GM23338 (cell line): ENCODE measurements at regions not wholly inside any gene's neighbourhood (a gene's known extent, or its start where the extent isn't known, plus 50 kb on each side); places are given as distances from the start of the nearest gene placed in this dataset.

ENCODE experiments used
- ATAC-seq: fragments of 200-7000 bp; cut with Tn5 transposase; 3 replicates; pipeline ENCODE4 v1.9.1; 2020
- DNase-seq: peaks from one replicate; pipeline ENCODE4 v3.0.0-alpha.2; 2015; ENCODE audit warnings: low spot score
- H2AFZ ChIP-seq: fragments of 200-600 bp; sonication (generic); 2 replicates; pipeline ENCODE4 v1.8.0; 2016; ENCODE audit warnings: antibody characterized with exemption, mild to moderate bottlenecking, moderate library complexity
- H3F3A ChIP-seq: fragments of 200-600 bp; sonication (generic); replicated peaks from 2 replicates; pipeline ENCODE4 v1.8.0; 2017; ENCODE audit warnings: antibody characterized with exemption, mixed run types, low read depth
- H3K27ac ChIP-seq: fragments of 200-600 bp; sonication (generic); 2 replicates; pipeline ENCODE4 v1.6.1; 2016; ENCODE audit warnings: low read depth
- H3K27me3 ChIP-seq: fragments of 200-600 bp; sonication (generic); 2 replicates; pipeline ENCODE4 v1.8.0; 2016; ENCODE audit warnings: mild to moderate bottlenecking, mixed run types, moderate library complexity; ENCODE audit not compliant: insufficient read depth
- H3K36me3 ChIP-seq: fragments of 200-600 bp; sonication (generic); 2 replicates; pipeline ENCODE4 v1.8.0; 2016; ENCODE audit warnings: mild to moderate bottlenecking; ENCODE audit not compliant: insufficient read depth
- H3K4me1 ChIP-seq: fragments of 200-600 bp; sonication (generic); 2 replicates; pipeline ENCODE4 v1.8.0; 2016; ENCODE audit warnings: mild to moderate bottlenecking, moderate library complexity; ENCODE audit not compliant: insufficient read depth
- H3K4me2 ChIP-seq: fragments of 200-600 bp; sonication (generic); 2 replicates; pipeline ENCODE4 v1.7.1; 2017; ENCODE audit warnings: mixed run types
- H3K4me3 ChIP-seq: fragments of 200-600 bp; sonication (generic); 2 replicates; pipeline ENCODE4 v1.6.1; 2016; ENCODE audit warnings: mixed run types
- H3K79me2 ChIP-seq: fragments of 200-600 bp; sonication (generic); replicated peaks from 2 replicates; pipeline ENCODE4 v1.8.0; 2017; ENCODE audit warnings: mild to moderate bottlenecking; ENCODE audit not compliant: insufficient read depth
- H3K9me2 ChIP-seq: fragments of 200-600 bp; sonication (generic); 2 replicates; pipeline ENCODE4 v1.8.0; 2017; ENCODE audit not compliant: insufficient read depth
- H4K20me1 ChIP-seq: fragments of 200-600 bp; sonication (generic); replicated peaks from 2 replicates; pipeline ENCODE4 v1.8.0; 2017; ENCODE audit warnings: mild to moderate bottlenecking; ENCODE audit not compliant: insufficient read depth
- H3K27ac Mint-ChIP-seq: 2 replicates; pipeline ENCODE4 v1.8.0; 2020; ENCODE audit warnings: inconsistent platforms, mild to moderate bottlenecking, moderate library complexity, mixed read lengths
- H3K27me3 Mint-ChIP-seq: 3 replicates; pipeline ENCODE4 v1.8.0; 2022; ENCODE audit warnings: low read depth, mild to moderate bottlenecking, moderate library complexity, mixed read lengths, inconsistent platforms; ENCODE audit not compliant: insufficient read depth, poor library complexity
- H3K36me3 Mint-ChIP-seq: 3 replicates; pipeline ENCODE4 v1.8.0; 2021; ENCODE audit warnings: low read depth, mild to moderate bottlenecking, inconsistent platforms, moderate library complexity, mixed read lengths
- H3K4me1 Mint-ChIP-seq: 3 replicates; pipeline ENCODE4 v1.8.0; 2020; ENCODE audit warnings: mild to moderate bottlenecking, inconsistent platforms, mixed read lengths
- H3K4me3 Mint-ChIP-seq: 3 replicates; pipeline ENCODE4 v1.8.0; 2021; ENCODE audit warnings: moderate library complexity, mild to moderate bottlenecking, inconsistent platforms, mixed read lengths
- H3K9me3 Mint-ChIP-seq: 3 replicates; pipeline ENCODE4 v1.8.0; 2020; ENCODE audit warnings: moderate library complexity, mild to moderate bottlenecking, inconsistent platforms, mixed read lengths
- CREB1 ChIP-seq: fragments of 250-450 bp; sonication (Bioruptor Pico); IDR thresholded peaks from 2 replicates; pipeline ENCODE4 v1.5.0; 2020; ENCODE audit warnings: low read depth, mild to moderate bottlenecking, moderate library complexity
- EZH2 ChIP-seq: fragments of 200-600 bp; sonication (generic); IDR thresholded peaks from one replicate; pipeline ENCODE4 v1.8.0; 2017; ENCODE audit warnings: antibody characterized with exemption, mild to moderate bottlenecking, low read depth; ENCODE audit not compliant: unreplicated experiment
- EZH2phosphoT487 ChIP-seq: fragments of 200-600 bp; sonication (generic); IDR thresholded peaks from one replicate; pipeline ENCODE4 v1.8.1; 2018; ENCODE audit warnings: antibody characterized with exemption; ENCODE audit not compliant: unreplicated experiment
- JUNB ChIP-seq: IDR thresholded peaks from one replicate; pipeline ENCODE4 v1.6.1; 2016; ENCODE audit warnings: antibody characterized with exemption; ENCODE audit not compliant: unreplicated experiment
- ZNF331 ChIP-seq: fragments of 250-450 bp; sonication (Bioruptor Pico); IDR thresholded peaks from 2 replicates; pipeline ENCODE4 v1.5.0; 2020; ENCODE audit warnings: low read depth, mild to moderate bottlenecking, moderate library complexity
- TF ChIP-seq, protein P1 (sequence below): IDR thresholded peaks from one replicate; pipeline ENCODE4 v1.6.1; 2018; ENCODE audit warnings: antibody characterized with exemption; ENCODE audit not compliant: unreplicated experiment
- TF ChIP-seq, protein P2 (sequence below): IDR thresholded peaks from 2 replicates; pipeline ENCODE4 v1.6.1; 2016; ENCODE audit warnings: antibody characterized with exemption
- TF ChIP-seq, protein P3 (sequence below), 2 experiments: fragments of 200-600 bp in 1 of 2; sonication (generic) in 1 of 2; conservative IDR thresholded peaks; 2 replicates each; pipeline versions ENCODE4 v1.5.1 to v1.6.1; 2016 to 2017; ENCODE audit warnings: antibody characterized with exemption in 2 of 2, low read depth in 2 of 2, mild to moderate bottlenecking in 2 of 2, moderate library complexity in 1 of 2
- TF ChIP-seq, protein P4 (sequence below): fragments of 250-450 bp; sonication (Bioruptor Pico); IDR thresholded peaks from 2 replicates; pipeline ENCODE4 v1.5.0; 2020; ENCODE audit warnings: mild to moderate bottlenecking, moderate library complexity

DNA sequence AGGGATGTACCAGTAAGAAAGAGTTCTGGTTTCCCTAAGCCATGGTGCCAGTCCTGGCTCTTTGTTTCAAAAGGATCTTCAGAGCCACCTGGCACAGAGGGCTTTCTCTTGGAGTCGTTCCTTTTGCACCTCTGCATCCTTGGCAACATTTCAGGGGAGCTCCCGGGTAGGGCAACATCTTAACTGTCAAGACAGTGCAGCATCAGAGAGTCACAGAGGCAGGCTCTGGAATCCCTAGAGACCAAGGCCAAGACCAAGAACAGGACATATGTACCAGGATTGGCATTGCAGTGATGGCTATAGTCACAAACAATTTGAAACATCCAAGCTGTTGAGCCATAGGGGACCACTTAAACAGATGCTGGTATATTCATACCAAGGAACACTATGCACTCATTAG is 129.4 kb upstream of the ADPGK start:
- H4K20me1 ChIP-seq, result no peaks in the 10 kb centered on the region
- H3K4me1 Mint-ChIP-seq, result no peaks in the 10 kb centered on the region
- no peaks in the 10 kb centered on the region for H3K4me1 ChIP-seq
- no peaks in the 10 kb centered on the region for H3K36me3 Mint-ChIP-seq
- H2AFZ ChIP-seq, result no peak overlapping the region
- no peaks in the 10 kb centered on the region for H3K27me3 ChIP-seq
- no peak overlapping the region for H3K4me2 ChIP-seq
- TF ChIP-seq ZNF331 (CRISPR knock-in tag) (no peak), CREB1 (CRISPR knock-in tag) (no peak), JUNB (no peak), EZH2 (no peak), EZH2phosphoT487 (no peak)
- TF ChIP-seq, protein P1, sequence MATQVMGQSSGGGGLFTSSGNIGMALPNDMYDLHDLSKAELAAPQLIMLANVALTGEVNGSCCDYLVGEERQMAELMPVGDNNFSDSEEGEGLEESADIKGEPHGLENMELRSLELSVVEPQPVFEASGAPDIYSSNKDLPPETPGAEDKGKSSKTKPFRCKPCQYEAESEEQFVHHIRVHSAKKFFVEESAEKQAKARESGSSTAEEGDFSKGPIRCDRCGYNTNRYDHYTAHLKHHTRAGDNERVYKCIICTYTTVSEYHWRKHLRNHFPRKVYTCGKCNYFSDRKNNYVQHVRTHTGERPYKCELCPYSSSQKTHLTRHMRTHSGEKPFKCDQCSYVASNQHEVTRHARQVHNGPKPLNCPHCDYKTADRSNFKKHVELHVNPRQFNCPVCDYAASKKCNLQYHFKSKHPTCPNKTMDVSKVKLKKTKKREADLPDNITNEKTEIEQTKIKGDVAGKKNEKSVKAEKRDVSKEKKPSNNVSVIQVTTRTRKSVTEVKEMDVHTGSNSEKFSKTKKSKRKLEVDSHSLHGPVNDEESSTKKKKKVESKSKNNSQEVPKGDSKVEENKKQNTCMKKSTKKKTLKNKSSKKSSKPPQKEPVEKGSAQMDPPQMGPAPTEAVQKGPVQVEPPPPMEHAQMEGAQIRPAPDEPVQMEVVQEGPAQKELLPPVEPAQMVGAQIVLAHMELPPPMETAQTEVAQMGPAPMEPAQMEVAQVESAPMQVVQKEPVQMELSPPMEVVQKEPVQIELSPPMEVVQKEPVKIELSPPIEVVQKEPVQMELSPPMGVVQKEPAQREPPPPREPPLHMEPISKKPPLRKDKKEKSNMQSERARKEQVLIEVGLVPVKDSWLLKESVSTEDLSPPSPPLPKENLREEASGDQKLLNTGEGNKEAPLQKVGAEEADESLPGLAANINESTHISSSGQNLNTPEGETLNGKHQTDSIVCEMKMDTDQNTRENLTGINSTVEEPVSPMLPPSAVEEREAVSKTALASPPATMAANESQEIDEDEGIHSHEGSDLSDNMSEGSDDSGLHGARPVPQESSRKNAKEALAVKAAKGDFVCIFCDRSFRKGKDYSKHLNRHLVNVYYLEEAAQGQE, result no peak
- TF ChIP-seq, protein P2, sequence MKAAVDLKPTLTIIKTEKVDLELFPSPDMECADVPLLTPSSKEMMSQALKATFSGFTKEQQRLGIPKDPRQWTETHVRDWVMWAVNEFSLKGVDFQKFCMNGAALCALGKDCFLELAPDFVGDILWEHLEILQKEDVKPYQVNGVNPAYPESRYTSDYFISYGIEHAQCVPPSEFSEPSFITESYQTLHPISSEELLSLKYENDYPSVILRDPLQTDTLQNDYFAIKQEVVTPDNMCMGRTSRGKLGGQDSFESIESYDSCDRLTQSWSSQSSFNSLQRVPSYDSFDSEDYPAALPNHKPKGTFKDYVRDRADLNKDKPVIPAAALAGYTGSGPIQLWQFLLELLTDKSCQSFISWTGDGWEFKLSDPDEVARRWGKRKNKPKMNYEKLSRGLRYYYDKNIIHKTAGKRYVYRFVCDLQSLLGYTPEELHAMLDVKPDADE, result no peak
- TF ChIP-seq, protein P3, sequence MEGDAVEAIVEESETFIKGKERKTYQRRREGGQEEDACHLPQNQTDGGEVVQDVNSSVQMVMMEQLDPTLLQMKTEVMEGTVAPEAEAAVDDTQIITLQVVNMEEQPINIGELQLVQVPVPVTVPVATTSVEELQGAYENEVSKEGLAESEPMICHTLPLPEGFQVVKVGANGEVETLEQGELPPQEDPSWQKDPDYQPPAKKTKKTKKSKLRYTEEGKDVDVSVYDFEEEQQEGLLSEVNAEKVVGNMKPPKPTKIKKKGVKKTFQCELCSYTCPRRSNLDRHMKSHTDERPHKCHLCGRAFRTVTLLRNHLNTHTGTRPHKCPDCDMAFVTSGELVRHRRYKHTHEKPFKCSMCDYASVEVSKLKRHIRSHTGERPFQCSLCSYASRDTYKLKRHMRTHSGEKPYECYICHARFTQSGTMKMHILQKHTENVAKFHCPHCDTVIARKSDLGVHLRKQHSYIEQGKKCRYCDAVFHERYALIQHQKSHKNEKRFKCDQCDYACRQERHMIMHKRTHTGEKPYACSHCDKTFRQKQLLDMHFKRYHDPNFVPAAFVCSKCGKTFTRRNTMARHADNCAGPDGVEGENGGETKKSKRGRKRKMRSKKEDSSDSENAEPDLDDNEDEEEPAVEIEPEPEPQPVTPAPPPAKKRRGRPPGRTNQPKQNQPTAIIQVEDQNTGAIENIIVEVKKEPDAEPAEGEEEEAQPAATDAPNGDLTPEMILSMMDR (conservative IDR thresholded peaks at IDR 0.05; ENCODE audit: low read depth in 2 of 2), result no peak
- TF ChIP-seq, protein P4, sequence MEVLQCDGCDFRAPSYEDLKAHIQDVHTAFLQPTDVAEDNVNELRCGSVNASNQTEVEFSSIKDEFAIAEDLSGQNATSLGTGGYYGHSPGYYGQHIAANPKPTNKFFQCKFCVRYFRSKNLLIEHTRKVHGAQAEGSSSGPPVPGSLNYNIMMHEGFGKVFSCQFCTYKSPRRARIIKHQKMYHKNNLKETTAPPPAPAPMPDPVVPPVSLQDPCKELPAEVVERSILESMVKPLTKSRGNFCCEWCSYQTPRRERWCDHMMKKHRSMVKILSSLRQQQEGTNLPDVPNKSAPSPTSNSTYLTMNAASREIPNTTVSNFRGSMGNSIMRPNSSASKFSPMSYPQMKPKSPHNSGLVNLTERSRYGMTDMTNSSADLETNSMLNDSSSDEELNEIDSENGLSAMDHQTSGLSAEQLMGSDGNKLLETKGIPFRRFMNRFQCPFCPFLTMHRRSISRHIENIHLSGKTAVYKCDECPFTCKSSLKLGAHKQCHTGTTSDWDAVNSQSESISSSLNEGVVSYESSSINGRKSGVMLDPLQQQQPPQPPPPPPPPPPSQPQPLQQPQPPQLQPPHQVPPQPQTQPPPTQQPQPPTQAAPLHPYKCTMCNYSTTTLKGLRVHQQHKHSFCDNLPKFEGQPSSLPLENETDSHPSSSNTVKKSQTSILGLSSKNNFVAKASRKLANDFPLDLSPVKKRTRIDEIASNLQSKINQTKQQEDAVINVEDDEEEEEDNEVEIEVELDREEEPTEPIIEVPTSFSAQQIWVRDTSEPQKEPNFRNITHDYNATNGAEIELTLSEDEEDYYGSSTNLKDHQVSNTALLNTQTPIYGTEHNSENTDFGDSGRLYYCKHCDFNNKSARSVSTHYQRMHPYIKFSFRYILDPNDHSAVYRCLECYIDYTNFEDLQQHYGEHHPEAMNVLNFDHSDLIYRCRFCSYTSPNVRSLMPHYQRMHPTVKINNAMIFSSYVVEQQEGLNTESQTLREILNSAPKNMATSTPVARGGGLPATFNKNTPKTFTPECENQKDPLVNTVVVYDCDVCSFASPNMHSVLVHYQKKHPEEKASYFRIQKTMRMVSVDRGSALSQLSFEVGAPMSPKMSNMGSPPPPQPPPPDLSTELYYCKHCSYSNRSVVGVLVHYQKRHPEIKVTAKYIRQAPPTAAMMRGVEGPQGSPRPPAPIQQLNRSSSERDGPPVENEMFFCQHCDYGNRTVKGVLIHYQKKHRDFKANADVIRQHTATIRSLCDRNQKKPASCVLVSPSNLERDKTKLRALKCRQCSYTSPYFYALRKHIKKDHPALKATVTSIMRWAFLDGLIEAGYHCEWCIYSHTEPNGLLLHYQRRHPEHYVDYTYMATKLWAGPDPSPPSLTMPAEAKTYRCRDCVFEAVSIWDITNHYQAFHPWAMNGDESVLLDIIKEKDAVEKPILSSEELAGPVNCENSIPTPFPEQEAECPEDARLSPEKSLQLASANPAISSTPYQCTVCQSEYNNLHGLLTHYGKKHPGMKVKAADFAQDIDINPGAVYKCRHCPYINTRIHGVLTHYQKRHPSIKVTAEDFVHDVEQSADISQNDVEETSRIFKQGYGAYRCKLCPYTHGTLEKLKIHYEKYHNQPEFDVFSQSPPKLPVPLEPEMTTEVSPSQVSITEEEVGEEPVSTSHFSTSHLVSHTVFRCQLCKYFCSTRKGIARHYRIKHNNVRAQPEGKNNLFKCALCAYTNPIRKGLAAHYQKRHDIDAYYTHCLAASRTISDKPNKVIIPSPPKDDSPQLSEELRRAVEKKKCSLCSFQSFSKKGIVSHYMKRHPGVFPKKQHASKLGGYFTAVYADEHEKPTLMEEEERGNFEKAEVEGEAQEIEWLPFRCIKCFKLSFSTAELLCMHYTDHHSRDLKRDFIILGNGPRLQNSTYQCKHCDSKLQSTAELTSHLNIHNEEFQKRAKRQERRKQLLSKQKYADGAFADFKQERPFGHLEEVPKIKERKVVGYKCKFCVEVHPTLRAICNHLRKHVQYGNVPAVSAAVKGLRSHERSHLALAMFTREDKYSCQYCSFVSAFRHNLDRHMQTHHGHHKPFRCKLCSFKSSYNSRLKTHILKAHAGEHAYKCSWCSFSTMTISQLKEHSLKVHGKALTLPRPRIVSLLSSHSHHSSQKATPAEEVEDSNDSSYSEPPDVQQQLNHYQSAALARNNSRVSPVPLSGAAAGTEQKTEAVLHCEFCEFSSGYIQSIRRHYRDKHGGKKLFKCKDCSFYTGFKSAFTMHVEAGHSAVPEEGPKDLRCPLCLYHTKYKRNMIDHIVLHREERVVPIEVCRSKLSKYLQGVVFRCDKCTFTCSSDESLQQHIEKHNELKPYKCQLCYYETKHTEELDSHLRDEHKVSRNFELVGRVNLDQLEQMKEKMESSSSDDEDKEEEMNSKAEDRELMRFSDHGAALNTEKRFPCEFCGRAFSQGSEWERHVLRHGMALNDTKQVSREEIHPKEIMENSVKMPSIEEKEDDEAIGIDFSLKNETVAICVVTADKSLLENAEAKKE (CRISPR knock-in tag), result no peak
- no peaks in the 10 kb centered on the region for H3K9me2 ChIP-seq
- H3K4me3 Mint-ChIP-seq, result no peak overlapping the region
- H3K4me3 ChIP-seq, result no peak overlapping the region
- H3F3A ChIP-seq, result no peaks in the 10 kb centered on the region
- H3K27ac ChIP-seq, result no peak overlapping the region
- no peak for ATAC-seq
- no peaks in the 10 kb centered on the region for H3K79me2 ChIP-seq
- DNase-seq, result no peak
- H3K27ac Mint-ChIP-seq, result no peak overlapping the region
- no peaks in the 10 kb centered on the region for H3K9me3 Mint-ChIP-seq
- H3K36me3 ChIP-seq, result no peaks in the 10 kb centered on the region
- peaks cover 2% of the 10 kb centered on the region for H3K27me3 Mint-ChIP-seq
